Mammary epithelial cell (primary cell): ENCODE measurements at regions not wholly inside any gene's neighbourhood (a gene's known extent, or its start where the extent isn't known, plus 50 kb on each side); places are given as distances from the start of the nearest gene placed in this dataset.

Experiments used
- EZH2 ChIP-seq: IDR thresholded peaks from 2 replicates; pipeline ENCODE4 v1.6.1; 2012; ENCODE audit warnings: low read length, inconsistent platforms, borderline replicate concordance
- TF ChIP-seq, protein P1 (sequence below), 2 donors: IDR thresholded peaks in 1 of 2; conservative IDR thresholded peaks in 1 of 2; 2 replicates each; pipeline ENCODE4 v1.5.1; 2011 to 2012; ENCODE audit warnings: inconsistent platforms in 2 of 2, low read length in 2 of 2, mild to moderate bottlenecking in 2 of 2, control low read depth in 1 of 2, low read depth in 1 of 2; ENCODE audit not compliant: insufficient read depth in 1 of 2; ENCODE audit errors: extremely low read depth in 1 of 2

DNA sequence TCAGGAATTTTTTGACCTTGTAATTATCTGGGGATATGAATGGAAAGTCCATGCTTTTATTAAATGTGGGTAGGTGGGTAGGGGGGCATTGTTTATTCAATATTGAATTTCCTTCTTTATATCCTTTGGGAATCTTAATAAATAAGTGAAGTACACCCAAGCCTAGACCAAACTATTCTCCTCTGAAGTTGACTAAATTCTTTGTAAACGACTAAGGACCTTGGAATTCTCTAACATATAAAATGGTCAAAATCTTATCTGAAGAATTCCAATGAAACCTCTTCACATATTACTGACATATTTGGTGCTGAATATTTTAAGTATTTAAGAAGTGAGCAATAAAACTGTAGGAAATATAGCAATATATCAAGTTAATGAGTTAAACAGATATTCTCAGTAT, 1432.1 kb upstream of the GBE1 start:
- TF ChIP-seq EZH2: no peak
- TF ChIP-seq, protein P1, sequence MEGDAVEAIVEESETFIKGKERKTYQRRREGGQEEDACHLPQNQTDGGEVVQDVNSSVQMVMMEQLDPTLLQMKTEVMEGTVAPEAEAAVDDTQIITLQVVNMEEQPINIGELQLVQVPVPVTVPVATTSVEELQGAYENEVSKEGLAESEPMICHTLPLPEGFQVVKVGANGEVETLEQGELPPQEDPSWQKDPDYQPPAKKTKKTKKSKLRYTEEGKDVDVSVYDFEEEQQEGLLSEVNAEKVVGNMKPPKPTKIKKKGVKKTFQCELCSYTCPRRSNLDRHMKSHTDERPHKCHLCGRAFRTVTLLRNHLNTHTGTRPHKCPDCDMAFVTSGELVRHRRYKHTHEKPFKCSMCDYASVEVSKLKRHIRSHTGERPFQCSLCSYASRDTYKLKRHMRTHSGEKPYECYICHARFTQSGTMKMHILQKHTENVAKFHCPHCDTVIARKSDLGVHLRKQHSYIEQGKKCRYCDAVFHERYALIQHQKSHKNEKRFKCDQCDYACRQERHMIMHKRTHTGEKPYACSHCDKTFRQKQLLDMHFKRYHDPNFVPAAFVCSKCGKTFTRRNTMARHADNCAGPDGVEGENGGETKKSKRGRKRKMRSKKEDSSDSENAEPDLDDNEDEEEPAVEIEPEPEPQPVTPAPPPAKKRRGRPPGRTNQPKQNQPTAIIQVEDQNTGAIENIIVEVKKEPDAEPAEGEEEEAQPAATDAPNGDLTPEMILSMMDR (conservative IDR thresholded peaks at IDR 0.05 in 1 of 2, IDR thresholded peaks at IDR 0.05 in 1 of 2; ENCODE audit: extremely low read depth in 1 of 2, insufficient read depth in 1 of 2, low read depth in 1 of 2, low read length in 2 of 2): no peak
